ENCODE measurements at regions not wholly inside any gene's neighbourhood (a gene's known extent, or its start where the extent isn't known, plus 50 kb on each side); places are given as distances from the start of the nearest gene placed in this dataset.
"Not testable (repeated sequence)": the region's sequence is repeated elsewhere in the genome, so short reads cannot be mapped to it uniquely, and the experiment has no call there.

GRCh38 chr14:106530423-106531107 lies 1004.2 kb downstream of the TMEM121 start:
- DNase-seq, result peak; percentile 76

GRCh38 chr14:106537597-106537996 lies 1011.2 kb downstream of the TMEM121 start:
- DNase-seq, result not testable (repeated sequence)

GRCh38 chr14:106538201-106538600 lies 1011.8 kb downstream of the TMEM121 start:
- DNase-seq, result no peak

- no peak for DNase-seq
Observed at GRCh38 chr14:106547735-106548434, 1021.5 kb downstream of the TMEM121 start.

GRCh38 chr14:106549064-106549463 lies 1022.7 kb downstream of the TMEM121 start:
- no peak for DNase-seq

- DNase-seq, result no peak
Observed at GRCh38 chr14:106551265-106551664, 1024.9 kb downstream of the TMEM121 start.

GRCh38 chr14:106556211-106556610 lies 1029.8 kb downstream of the TMEM121 start:
- not testable (repeated sequence) for DNase-seq

- DNase-seq, result peak; percentile 92
Observed at GRCh38 chr14:106556665-106557289, 1030.4 kb downstream of the TMEM121 start.

- no peak for DNase-seq
Observed at GRCh38 chr14:106562451-106562850, 1036.1 kb downstream of the TMEM121 start.

GRCh38 chr14:106564058-106564643 lies 1037.8 kb downstream of the TMEM121 start:
- DNase-seq, result peak; percentile 83

GRCh38 chr14:106578481-106578880 lies 1052.1 kb downstream of the TMEM121 start:
- no peak for DNase-seq

- DNase-seq, result no peak
Observed at GRCh38 chr14:106579084-106579483, 1052.7 kb downstream of the TMEM121 start.

GRCh38 chr14:106585692-106586091 lies 1059.3 kb downstream of the TMEM121 start:
- DNase-seq, result no peak

- DNase-seq, result peak; percentile 84
Observed at GRCh38 chr14:106586098-106586704, 1059.8 kb downstream of the TMEM121 start.

- not testable (repeated sequence) for DNase-seq
Observed at GRCh38 chr14:106591539-106591938, 1065.2 kb downstream of the TMEM121 start.

- peak; percentile 88 for DNase-seq
Observed at GRCh38 chr14:106592115-106592852, 1065.9 kb downstream of the TMEM121 start.

GRCh38 chr14:106599209-106599608 lies 1072.8 kb downstream of the TMEM121 start:
- no peak for DNase-seq

- DNase-seq, result peak; percentile 92
Observed at GRCh38 chr14:106605548-106606448, 1079.4 kb downstream of the TMEM121 start.

GRCh38 chr14:106606936-106607335 lies 1080.6 kb downstream of the TMEM121 start:
- no peak for DNase-seq

- no peak for DNase-seq
Observed at GRCh38 chr14:106610691-106611090, 1084.3 kb downstream of the TMEM121 start.

- no peak for DNase-seq
Observed at GRCh38 chr14:106613256-106613655, 1086.9 kb downstream of the TMEM121 start.

Data from activated effector memory CD4-positive, alpha-beta T cell treated with anti-CD3 and anti-CD28 coated beads, Interleukin-2, amount 50 U/mL, for 16 hours (primary cell).